Gastroesophageal sphincter (tissue), 3 donors: ENCODE measurements at regions not wholly inside any gene's neighbourhood (a gene's known extent, or its start where the extent isn't known, plus 50 kb on each side); places are given as distances from the start of the nearest gene placed in this dataset.

Experiments
- EP300 ChIP-seq: sonication (generic); formaldehyde crosslinking; IDR thresholded peaks from one replicate; pipeline ENCODE4 v1.6.1; 2017; ENCODE audit warnings: antibody characterized with exemption, mild to moderate bottlenecking
- POLR2A ChIP-seq, 2 donors: fragments of 450-650 bp; IDR thresholded peaks; one replicate each; pipeline ENCODE4 v1.6.1; 2017; ENCODE audit warnings: antibody characterized with exemption in 2 of 2, mild to moderate bottlenecking in 2 of 2, moderate library complexity in 1 of 2
- POLR2AphosphoS5 ChIP-seq: sonication (generic); formaldehyde crosslinking; IDR thresholded peaks from one replicate; pipeline ENCODE4 v1.6.1; 2017; ENCODE audit warnings: antibody characterized with exemption
- TF ChIP-seq, protein P1 (sequence below), 4 experiments: fragments of 200-600 bp in 2 of 4; fragments of 450-650 bp in 2 of 4; sonication (generic) in 1 of 4; IDR thresholded peaks; one replicate each; pipeline ENCODE4 v1.5.1; 2017 to 2019; ENCODE audit warnings: antibody characterized with exemption in 4 of 4, mild to moderate bottlenecking in 2 of 4, moderate library complexity in 2 of 4

DNA sequence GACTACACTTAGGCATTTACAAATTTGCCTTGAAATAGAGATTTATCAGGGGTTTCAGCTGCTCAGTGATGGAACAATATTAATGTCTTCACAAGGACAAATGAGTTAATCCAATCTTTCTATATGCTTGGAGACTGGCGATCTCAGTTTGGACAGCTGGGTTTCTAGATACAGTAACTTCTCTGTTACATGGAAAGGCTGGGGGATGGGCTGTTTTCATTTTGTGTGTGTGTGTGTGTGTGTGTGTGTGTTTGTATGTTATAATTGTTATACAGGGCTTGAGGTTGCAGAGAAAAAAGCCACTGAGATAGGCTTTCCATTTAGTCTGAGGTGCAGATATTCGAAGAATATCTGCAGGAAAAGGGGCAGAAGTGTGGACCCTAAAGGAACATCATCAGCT, 359.3 kb upstream of the SALL1 start:
- TF ChIP-seq, protein P1, sequence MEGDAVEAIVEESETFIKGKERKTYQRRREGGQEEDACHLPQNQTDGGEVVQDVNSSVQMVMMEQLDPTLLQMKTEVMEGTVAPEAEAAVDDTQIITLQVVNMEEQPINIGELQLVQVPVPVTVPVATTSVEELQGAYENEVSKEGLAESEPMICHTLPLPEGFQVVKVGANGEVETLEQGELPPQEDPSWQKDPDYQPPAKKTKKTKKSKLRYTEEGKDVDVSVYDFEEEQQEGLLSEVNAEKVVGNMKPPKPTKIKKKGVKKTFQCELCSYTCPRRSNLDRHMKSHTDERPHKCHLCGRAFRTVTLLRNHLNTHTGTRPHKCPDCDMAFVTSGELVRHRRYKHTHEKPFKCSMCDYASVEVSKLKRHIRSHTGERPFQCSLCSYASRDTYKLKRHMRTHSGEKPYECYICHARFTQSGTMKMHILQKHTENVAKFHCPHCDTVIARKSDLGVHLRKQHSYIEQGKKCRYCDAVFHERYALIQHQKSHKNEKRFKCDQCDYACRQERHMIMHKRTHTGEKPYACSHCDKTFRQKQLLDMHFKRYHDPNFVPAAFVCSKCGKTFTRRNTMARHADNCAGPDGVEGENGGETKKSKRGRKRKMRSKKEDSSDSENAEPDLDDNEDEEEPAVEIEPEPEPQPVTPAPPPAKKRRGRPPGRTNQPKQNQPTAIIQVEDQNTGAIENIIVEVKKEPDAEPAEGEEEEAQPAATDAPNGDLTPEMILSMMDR (IDR thresholded peaks at IDR 0.05), result no peak
- no peak for TF ChIP-seq POLR2A (IDR thresholded peaks at IDR 0.05)
- no peak for TF ChIP-seq POLR2AphosphoS5
- no peak for TF ChIP-seq EP300
